Heart right ventricle (tissue), 16 donors: ENCODE measurements at regions not wholly inside any gene's neighbourhood (a gene's known extent, or its start where the extent isn't known, plus 50 kb on each side); places are given as distances from the start of the nearest gene placed in this dataset.

Experiments used
- ATAC-seq, 8 donors: fragments of 200-7000 bp; cut with Tn5 transposase; one replicate each; pipeline ENCODE4 v1.9.1; 2020; ENCODE audit warnings: mild to moderate bottlenecking in 8 of 8, moderate library complexity in 8 of 8, moderate number of reproducible peaks in 1 of 8
- DNase-seq, 2 donors: peaks; one replicate each; pipeline ENCODE4 v3.0.0-alpha.2; 2020
- H3K27ac ChIP-seq, 10 donors: fragments of 200-600 bp; sonication (generic) in 2 of 10; one replicate each; pipeline versions ENCODE4 v1.5.0 to v1.8.0; 2020 to 2022; ENCODE audit warnings: mild to moderate bottlenecking in 3 of 10
- H3K27me3 ChIP-seq, 7 donors: fragments of 200-600 bp; one replicate each; pipeline ENCODE4 v1.8.0; 2021 to 2022; ENCODE audit warnings: mild to moderate bottlenecking in 2 of 7
- H3K36me3 ChIP-seq, 9 donors: fragments of 200-600 bp; sonication (generic) in 1 of 9; one replicate each; pipeline versions ENCODE4 v1.5.0 to v1.8.0; 2020 to 2022; ENCODE audit warnings: mild to moderate bottlenecking in 2 of 9
- H3K4me1 ChIP-seq, 9 donors: fragments of 200-600 bp; sonication (generic) in 1 of 9; one replicate each; pipeline versions ENCODE4 v1.5.0 to v1.8.0; 2020 to 2022; ENCODE audit warnings: mild to moderate bottlenecking in 4 of 9
- H3K4me3 ChIP-seq, 10 donors: fragments of 200-600 bp; sonication (generic) in 2 of 10; one replicate each; pipeline versions ENCODE4 v1.5.0 to v1.8.0; 2020 to 2022; ENCODE audit warnings: mild to moderate bottlenecking in 7 of 10, moderate library complexity in 2 of 10
- H3K9me3 ChIP-seq, 11 donors: fragments of 200-600 bp in 10 of 11; sonication (generic) in 2 of 11; one replicate each; pipeline versions ENCODE4 v1.5.0 to v1.8.0; 2013 to 2022; ENCODE audit warnings: mild to moderate bottlenecking in 2 of 11, control low read depth in 1 of 11, moderate library complexity in 1 of 11
- CTCF ChIP-seq, 9 donors: fragments of 200-600 bp; sonication (generic) in 2 of 9; IDR thresholded peaks; one replicate each; pipeline versions ENCODE4 v1.5.0 to v1.8.0; 2021 to 2022; ENCODE audit warnings: antibody characterized with exemption in 9 of 9, mild to moderate bottlenecking in 5 of 9, moderate library complexity in 1 of 9
- WGBS, 2 donors: extraction: QIAGEN DNeasy Blood & Tissue Kit; methylation state at CpG; one replicate each; pipeline ENCODE4 v1.1.7; 2013; ENCODE audit warnings: inconsistent platforms in 1 of 2; 5-methylcytosine and 5-hydroxymethylcytosine counted together
- intact Hi-C, 10 donors: fragments of 100-400 bp; cut with DNase I; formaldehyde crosslinking; loops; one replicate each; pipeline versions ENCODE4 v1.11.1 to v1.14.2; 2022
- donor health status: Arrhythmogenic right ventricular cardiomyopathy.
- donor health status: ischemic (EF 13 %, LVEDD 7.1; RV severe dilation, severe dysfunction).
- donor health status: healthy with polysubstance abuse.
- donor health status: DM: no; HTN: yes; CAD: no.
- donor health status: DM: no; HTN: no; CAD: no.
- donor health status: ischemic (EF 25% LVEDD 6.9; RV normal size, moderate dysfunction).
- donor health status: ischemic (EF 25% LVEDD 5.7; RV mildly dilated, moderate dysfunction).
- donor health status: healthy.
- donor health status: DM: yes; HTN: yes; CAD: no.
- donor health status: Ischemic cardiomyopathy.
- donor health status: ischemic (EF 35%, LVEDD 5.7; RV mildly dilated, moderate dysfunction).
- donor health status: nonischemic (EF 11% LVEDD 7.7; RV severe dilation, severe dysfunction).
- donor health status: DM: yes; HTN: yes; CAD: no.
- donor health status: PGD.
- donor health status: ischemic (EF 29% LVEDD 5.4; RV normal size, mild dysfunction).
- donor health status: nonischemic (EF 23%, LVEDD 6.1; RV moderate dilation, normal function).

- no peak for TF ChIP-seq CTCF (IDR thresholded peaks at IDR 0.05)
- Histone ChIP-seq H3K27ac (no peak overlapping the region), H3K36me3 (no peaks in the 10 kb centered on the region), H3K27me3 (peaks cover 0 to 9% (median 0%) of the 10 kb centered on the region in 7 donors), H3K9me3 (no peaks in the 10 kb centered on the region), H3K4me1 (no peaks in the 10 kb centered on the region), H3K4me3 (no peak overlapping the region)
- no peak for ATAC-seq
- intact Hi-C loops = no loop called here
- WGBS, 2 donors = 75 to 76% methylated on average over 1 of the region's 1 CpG
- no peak for DNase-seq
Measured at GRCh38 chr14:98993818-98994217, 278.2 kb downstream of the BCL11B start.

DNA sequence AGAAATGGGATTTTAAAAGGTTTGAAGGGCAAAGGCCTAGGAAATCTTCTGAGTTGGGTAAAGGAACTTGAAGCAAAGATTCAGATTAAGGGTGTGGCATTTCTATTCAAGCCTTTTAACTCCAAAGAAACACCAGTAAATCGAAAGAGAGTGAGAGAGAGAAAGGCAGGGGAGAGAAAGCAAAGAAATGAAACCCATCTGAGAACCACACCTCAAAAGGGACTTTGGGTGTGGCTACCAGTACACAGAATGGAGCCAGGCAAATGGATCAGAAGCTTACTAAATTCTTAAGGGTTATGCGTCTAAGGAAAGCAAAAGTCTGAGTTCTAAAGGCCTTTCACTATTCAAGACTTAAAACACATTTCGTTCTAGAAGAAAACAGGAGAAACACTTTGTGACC, 277.4 kb downstream of the BCL11B start:
- Histone ChIP-seq H3K4me3 (no peak overlapping the region), H3K27ac (no peak overlapping the region), H3K4me1 (no peaks in the 10 kb centered on the region), H3K27me3 (peaks cover 0 to 9% (median 0%) of the 10 kb centered on the region in 7 donors), H3K9me3 (no peaks in the 10 kb centered on the region), H3K36me3 (no peaks in the 10 kb centered on the region)
- no peak for TF ChIP-seq CTCF (IDR thresholded peaks at IDR 0.05)
- 84 to 86% methylated on average over 3 of the region's 3 CpGs for WGBS, 2 donors
- DNase-seq = no peak
- ATAC-seq = no peak
- intact Hi-C loops = no loop called here

DNA sequence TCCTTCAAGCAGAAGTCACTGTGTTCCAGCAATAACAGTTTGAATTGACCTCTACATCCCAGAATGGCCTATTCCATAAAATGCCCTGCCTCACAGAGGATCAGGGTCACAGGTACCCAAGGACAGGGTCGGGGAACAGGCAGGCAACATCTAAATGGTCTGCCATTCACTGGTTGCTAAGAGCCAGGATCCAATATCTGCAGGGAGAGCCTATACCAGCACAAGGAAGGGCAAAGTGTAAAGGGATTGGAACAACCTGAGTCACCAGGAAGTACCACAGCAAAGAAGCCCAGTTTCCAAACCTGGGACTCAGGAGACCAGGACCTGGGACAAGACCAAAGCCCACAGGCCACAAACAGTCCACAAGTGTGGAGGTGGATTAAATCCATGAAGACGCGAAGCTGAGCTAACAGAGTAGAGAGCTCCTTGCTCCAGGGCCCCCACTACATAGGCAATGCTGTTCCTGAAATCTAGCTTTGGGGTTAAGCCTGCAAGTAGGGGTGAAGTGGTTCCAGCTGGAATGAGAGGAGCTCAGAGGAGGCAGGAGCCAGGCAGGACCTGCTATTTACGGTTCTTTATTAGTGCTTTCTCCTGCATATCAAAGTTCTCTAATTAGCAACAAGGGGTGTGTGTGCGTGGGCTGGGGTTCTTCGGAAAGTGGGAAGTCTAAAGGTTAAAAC, 274.3 kb downstream of the BCL11B start:
- H3K27ac ChIP-seq = no peak overlapping the region
- peaks cover 0 to 9% (median 0%) of the 10 kb centered on the region in 7 donors for H3K27me3 ChIP-seq
- H3K4me3 ChIP-seq = no peak overlapping the region
- H3K9me3 ChIP-seq = no peaks in the 10 kb centered on the region
- no peaks in the 10 kb centered on the region for H3K4me1 ChIP-seq
- 77 to 79% methylated on average over 6 of the region's 6 CpGs for WGBS, 2 donors
- DNase-seq = no peak
- H3K36me3 ChIP-seq = no peaks in the 10 kb centered on the region
- no peak for ATAC-seq
- intact Hi-C loops = no loop called here
- TF ChIP-seq CTCF (IDR thresholded peaks at IDR 0.05) = no peak

- WGBS, 2 donors = 75 to 83% methylated on average over 9 of the region's 9 CpGs
- no peaks in the 10 kb centered on the region for H3K4me1 ChIP-seq
- H3K36me3 ChIP-seq = no peaks in the 10 kb centered on the region
- no peak for TF ChIP-seq CTCF (IDR thresholded peaks at IDR 0.05)
- DNase-seq (no peak), ATAC-seq (no peak)
- peaks cover 0 to 9% (median 0%) of the 10 kb centered on the region in 7 donors for H3K27me3 ChIP-seq
- intact Hi-C loops = no loop called here
- H3K4me3 ChIP-seq = no peak overlapping the region
- no peak overlapping the region for H3K27ac ChIP-seq
- H3K9me3 ChIP-seq = no peaks in the 10 kb centered on the region
Measured at GRCh38 chr14:98999345-98999744, 272.7 kb downstream of the BCL11B start.
